ENCODE measurements at regions not wholly inside any gene's neighbourhood (a gene's known extent, or its start where the extent isn't known, plus 50 kb on each side); places are given as distances from the start of the nearest gene placed in this dataset.

DNA sequence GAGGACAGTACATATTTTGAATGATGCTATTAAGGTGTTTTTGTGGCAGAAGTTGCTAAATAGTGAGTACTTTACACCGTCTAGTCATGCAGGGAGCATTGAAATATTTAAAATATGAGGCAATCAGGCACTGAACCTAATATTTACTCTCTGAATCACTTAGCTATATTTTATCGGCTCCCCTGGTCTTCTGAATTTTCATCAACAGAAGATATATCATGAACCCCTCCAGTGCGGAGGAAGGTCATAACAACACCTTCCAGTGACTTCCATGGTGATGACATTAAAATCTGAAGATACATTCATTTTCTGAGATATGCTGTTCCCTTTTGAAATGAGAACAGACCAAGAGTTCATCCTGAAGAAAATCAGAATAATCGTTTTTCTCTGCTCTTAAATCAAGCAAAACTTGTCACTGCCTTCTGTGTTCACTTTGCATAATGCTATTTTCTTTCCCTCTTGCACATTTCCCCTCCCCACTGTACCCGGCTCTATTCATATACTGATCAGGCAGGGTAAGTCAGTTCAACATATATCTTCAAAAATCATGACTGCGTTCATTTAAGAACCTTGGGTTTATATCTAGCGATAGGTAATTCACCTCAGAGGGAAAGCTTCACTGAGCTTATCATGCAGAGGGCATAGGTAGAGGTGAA, 729.9 kb upstream of the GYPC start:
- Histone ChIP-seq H3K36me3 (no peaks in the 10 kb centered on the region), H3K9me3 (no peaks in the 10 kb centered on the region), H3K27ac (no peak overlapping the region), H3K27me3 (no peaks in the 10 kb centered on the region), H3K4me1 (no peaks in the 10 kb centered on the region), H3K4me3 (no peak overlapping the region)
- TF ChIP-seq POLR2AphosphoS5 (IDR thresholded peaks at IDR 0.05) (no peak), POLR2A (IDR thresholded peaks at IDR 0.05) (no peak)
- TF ChIP-seq, protein P1, sequence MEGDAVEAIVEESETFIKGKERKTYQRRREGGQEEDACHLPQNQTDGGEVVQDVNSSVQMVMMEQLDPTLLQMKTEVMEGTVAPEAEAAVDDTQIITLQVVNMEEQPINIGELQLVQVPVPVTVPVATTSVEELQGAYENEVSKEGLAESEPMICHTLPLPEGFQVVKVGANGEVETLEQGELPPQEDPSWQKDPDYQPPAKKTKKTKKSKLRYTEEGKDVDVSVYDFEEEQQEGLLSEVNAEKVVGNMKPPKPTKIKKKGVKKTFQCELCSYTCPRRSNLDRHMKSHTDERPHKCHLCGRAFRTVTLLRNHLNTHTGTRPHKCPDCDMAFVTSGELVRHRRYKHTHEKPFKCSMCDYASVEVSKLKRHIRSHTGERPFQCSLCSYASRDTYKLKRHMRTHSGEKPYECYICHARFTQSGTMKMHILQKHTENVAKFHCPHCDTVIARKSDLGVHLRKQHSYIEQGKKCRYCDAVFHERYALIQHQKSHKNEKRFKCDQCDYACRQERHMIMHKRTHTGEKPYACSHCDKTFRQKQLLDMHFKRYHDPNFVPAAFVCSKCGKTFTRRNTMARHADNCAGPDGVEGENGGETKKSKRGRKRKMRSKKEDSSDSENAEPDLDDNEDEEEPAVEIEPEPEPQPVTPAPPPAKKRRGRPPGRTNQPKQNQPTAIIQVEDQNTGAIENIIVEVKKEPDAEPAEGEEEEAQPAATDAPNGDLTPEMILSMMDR (IDR thresholded peaks at IDR 0.05): no peak
- no peak for DNase-seq (ENCODE audit: low spot score in 2 of 2)
- intact Hi-C loops (cut with DNase I; ENCODE audit: low total_unique reads): no loop called here

DNA sequence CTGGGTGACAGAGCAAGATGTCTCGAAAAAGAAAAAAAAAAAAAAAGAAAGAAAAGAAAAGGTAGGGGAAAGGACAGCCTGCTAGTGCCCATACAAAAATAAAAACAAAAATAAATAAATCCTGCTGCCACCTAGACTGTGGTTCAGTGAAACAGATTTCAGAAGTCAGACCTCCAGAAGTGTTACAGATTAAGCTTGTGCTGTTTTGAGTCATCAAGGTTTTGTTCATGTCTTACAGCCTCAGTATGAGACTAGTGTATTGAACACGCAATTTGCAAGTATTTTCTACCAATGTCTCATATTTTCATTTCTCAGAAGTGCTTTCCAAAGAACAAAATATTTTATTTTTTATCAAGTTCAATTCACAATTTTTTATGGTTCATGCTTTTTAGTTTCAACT, 720.4 kb upstream of the GYPC start:
- Histone ChIP-seq H3K27ac (no peak overlapping the region), H3K27me3 (no peaks in the 10 kb centered on the region), H3K4me1 (no peaks in the 10 kb centered on the region), H3K36me3 (no peaks in the 10 kb centered on the region), H3K9me3 (no peaks in the 10 kb centered on the region), H3K4me3 (no peak overlapping the region)
- no peak for TF ChIP-seq POLR2AphosphoS5 (IDR thresholded peaks at IDR 0.05)
- TF ChIP-seq, protein P1 (IDR thresholded peaks at IDR 0.05): no peak
- intact Hi-C loops (cut with DNase I; ENCODE audit: low total_unique reads): no loop called here
- DNase-seq (ENCODE audit: low spot score in 2 of 2): no peak

DNA sequence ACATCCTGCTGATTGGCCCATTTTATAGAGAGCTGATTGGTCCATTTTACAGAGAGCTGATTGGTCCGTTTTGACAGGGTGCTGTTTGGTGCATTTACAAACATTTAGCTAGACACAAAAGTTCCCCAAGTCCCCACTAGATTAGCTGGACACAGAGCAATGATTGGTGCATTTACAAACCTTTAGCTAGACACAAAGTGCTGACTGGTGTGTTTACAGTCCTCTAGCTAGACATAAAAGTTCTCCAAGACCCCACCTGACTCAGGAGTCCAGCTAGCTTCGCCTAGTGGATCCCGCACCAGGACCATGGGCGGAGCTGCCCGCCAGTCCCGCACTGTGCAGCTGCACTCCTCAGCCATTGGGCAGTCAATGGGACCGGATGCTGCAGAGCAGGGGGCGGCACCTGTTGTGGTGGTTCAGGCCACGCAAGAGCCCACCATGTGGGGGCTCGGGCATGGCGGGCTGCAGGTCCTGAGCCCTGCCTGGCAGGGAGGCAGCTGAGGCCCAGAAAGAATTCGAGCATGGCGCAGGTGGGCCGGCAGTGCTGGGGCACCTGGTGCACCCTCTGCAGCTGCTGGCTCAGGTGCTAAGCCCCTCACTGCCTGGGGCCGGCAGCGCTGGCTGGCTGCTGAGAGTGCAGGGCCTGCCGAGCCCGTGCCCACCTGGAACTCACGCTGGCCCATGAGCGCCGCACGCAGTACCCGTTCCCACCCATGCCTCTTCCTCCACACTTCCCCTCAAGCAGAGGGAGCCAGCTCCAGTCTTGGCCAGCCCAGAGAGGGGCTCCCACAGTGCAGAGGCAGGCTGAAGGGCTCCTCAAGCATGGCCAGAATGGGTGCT, 713.2 kb upstream of the GYPC start:
- Histone ChIP-seq H3K27me3 (no peaks in the 10 kb centered on the region), H3K4me3 (no peak overlapping the region), H3K9me3 (peaks cover 10 to 28% of the 10 kb centered on the region in 2 donors), H3K4me1 (no peaks in the 10 kb centered on the region), H3K27ac (no peak overlapping the region), H3K36me3 (no peaks in the 10 kb centered on the region)
- intact Hi-C loops (cut with DNase I; ENCODE audit: low total_unique reads): no loop called here
- no peak for TF ChIP-seq POLR2A (IDR thresholded peaks at IDR 0.05)
- TF ChIP-seq, protein P1 (IDR thresholded peaks at IDR 0.05): no peak
- TF ChIP-seq POLR2AphosphoS5 (IDR thresholded peaks at IDR 0.05): no peak
- DNase-seq (ENCODE audit: low spot score in 2 of 2): no peak

DNA sequence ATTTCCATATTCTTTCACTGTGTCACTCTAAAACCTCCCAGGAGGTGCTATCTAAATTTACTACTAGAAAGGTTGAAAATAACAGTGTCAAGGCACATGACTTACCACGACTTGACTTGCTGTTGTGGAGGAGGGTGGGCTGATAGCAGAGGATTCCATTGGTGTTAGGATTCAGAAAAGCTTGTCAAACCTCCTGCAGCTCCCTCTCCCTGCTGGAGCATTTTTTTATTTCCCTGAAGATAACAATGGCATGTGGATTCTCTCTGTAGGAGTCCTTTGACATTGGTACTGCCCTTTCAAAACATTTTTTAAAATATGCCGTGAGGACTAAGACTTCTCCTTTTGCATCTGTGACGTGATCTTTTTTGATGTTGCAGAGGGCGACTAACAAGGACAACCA, 696.9 kb upstream of the GYPC start:
- no peak for DNase-seq (ENCODE audit: low spot score in 2 of 2)
- intact Hi-C loops (cut with DNase I; ENCODE audit: low total_unique reads): no loop called here
- Histone ChIP-seq H3K27me3 (no peaks in the 10 kb centered on the region), H3K27ac (no peak overlapping the region), H3K4me1 (no peaks in the 10 kb centered on the region), H3K9me3 (peaks cover 4 to 5% of the 10 kb centered on the region in 2 donors), H3K4me3 (no peak overlapping the region), H3K36me3 (no peaks in the 10 kb centered on the region)
- TF ChIP-seq, protein P1 (IDR thresholded peaks at IDR 0.05): no peak
- no peak for TF ChIP-seq POLR2AphosphoS5 (IDR thresholded peaks at IDR 0.05)
- no peak for TF ChIP-seq POLR2A (IDR thresholded peaks at IDR 0.05)

DNA sequence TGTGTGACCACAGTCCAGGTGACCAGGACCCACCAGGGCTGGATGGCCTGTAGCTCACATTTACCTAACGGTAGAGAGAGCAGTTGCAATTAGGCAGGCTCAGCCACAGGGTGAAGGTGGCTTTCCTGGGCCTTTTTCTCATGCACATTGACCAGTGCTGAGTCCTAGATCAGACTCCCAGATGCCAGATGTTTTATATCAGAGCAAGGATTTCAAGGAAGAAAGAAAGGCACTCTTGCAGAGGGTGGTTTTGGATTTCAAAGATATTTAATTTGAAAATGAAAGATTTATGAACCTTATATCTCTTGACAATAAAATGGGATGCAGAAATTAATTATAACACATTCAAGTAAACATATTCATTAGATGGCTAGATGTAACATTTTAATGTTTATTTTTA, 694.2 kb upstream of the GYPC start:
- Histone ChIP-seq H3K4me1 (no peaks in the 10 kb centered on the region), H3K27me3 (no peaks in the 10 kb centered on the region), H3K27ac (no peak overlapping the region), H3K4me3 (no peak overlapping the region), H3K9me3 (no peaks in the 10 kb centered on the region), H3K36me3 (no peaks in the 10 kb centered on the region)
- TF ChIP-seq POLR2AphosphoS5 (IDR thresholded peaks at IDR 0.05) (no peak), POLR2A (IDR thresholded peaks at IDR 0.05) (no peak)
- TF ChIP-seq, protein P1 (IDR thresholded peaks at IDR 0.05): no peak
- no peak for DNase-seq (ENCODE audit: low spot score in 2 of 2)
- intact Hi-C loops (cut with DNase I; ENCODE audit: low total_unique reads): no loop called here
